HepG2 (cell line): ENCODE measurements at regions not wholly inside any gene's neighbourhood (a gene's known extent, or its start where the extent isn't known, plus 50 kb on each side); places are given as distances from the start of the nearest gene placed in this dataset.

Experiments used
- ATAC-seq: fragments of 200-7000 bp; cut with Tn5 transposase; 3 replicates; pipeline ENCODE4 v1.9.1; 2020; ENCODE audit warnings: mild to moderate bottlenecking, moderate library complexity
- BruUV-seq: library from RNA; stranded (reverse); fragments of 400-500 nt; replicated peaks from 2 replicates; lab custom pipeline; 2021; lab: Mats Ljungman, UMichigan
- CTCF ChIA-PET: fragments of 300-600 bp; formaldehyde crosslinking; extraction: SDS; loops from one replicate; lab custom pipeline; 2021; ENCODE audit warnings: low total read pairs, inconsistent platforms, low intra/inter-chr PET ratio; lab: Yijun Ruan, JAX
- POLR2A ChIA-PET: fragments of 350-600 bp; sonication (Branson Sonifier 250); formaldehyde crosslinking; loops from one replicate; lab custom pipeline; 2020; ENCODE audit warnings: antibody characterized with exemption, inconsistent platforms; lab: Yijun Ruan, JAX
- DNase-seq: peaks from one replicate; pipeline ENCODE4 v3.0.0-alpha.2; 2015; ENCODE audit warnings: low spot score
- FAIRE-seq: peaks from 3 replicates; lab custom pipeline; 2011; peaks lifted over from hg19 to GRCh38; lab: Jason Lieb, UNC
- H2AFZ ChIP-seq: one replicate; pipeline ENCODE4 v1.6.1; 2011; ENCODE audit warnings: low read length, inconsistent platforms
- H3K27ac ChIP-seq: fragments of 300-600 bp; 3 replicates; pipeline ENCODE4 v1.8.0; 2011; ENCODE audit warnings: mixed run types, mild to moderate bottlenecking, mixed read lengths, low read length, inconsistent platforms; ENCODE audit not compliant: insufficient read depth; ENCODE audit errors: extremely low read length
- H3K27me3 ChIP-seq, 2 experiments: fragments of 200-600 bp in 1 of 2; 2 replicates in 1 of 2; 3 replicates in 1 of 2; pipeline versions ENCODE4 v1.6.0 to v1.8.0; 2011; ENCODE audit warnings: low read length in 2 of 2, mild to moderate bottlenecking in 2 of 2, moderate library complexity in 2 of 2, inconsistent platforms in 1 of 2; ENCODE audit not compliant: insufficient read depth in 2 of 2, control insufficient read depth in 1 of 2
- H3K36me3 ChIP-seq, 2 experiments: fragments of 200-600 bp in 1 of 2; replicated peaks in 1 of 2; 2 replicates in 1 of 2; 3 replicates in 1 of 2; pipeline versions ENCODE4 v1.5.1 to v1.8.0; 2011; ENCODE audit warnings: low read length in 2 of 2, inconsistent platforms in 1 of 2; ENCODE audit not compliant: insufficient read depth in 2 of 2, control insufficient read depth in 1 of 2
- H3K4me1 ChIP-seq: 2 replicates; pipeline ENCODE4 v1.5.1; 2012; ENCODE audit warnings: low read length, inconsistent platforms; ENCODE audit not compliant: insufficient read depth
- H3K4me2 ChIP-seq: 2 replicates; pipeline ENCODE4 v1.6.0; 2011; ENCODE audit warnings: low read depth, low read length, inconsistent platforms
- H3K4me3 ChIP-seq, 3 experiments: fragments of 200-600 bp in 1 of 3; sonication (generic), shearing (Covaris generic) in 1 of 3; replicated peaks in 1 of 3; 2 replicates each; pipeline ENCODE4 v1.5.1; 2011 to 2016; ENCODE audit warnings: low read length in 3 of 3, inconsistent platforms in 2 of 3, low read depth in 2 of 3, mild to moderate bottlenecking in 2 of 3, control low read depth in 1 of 3, mixed read lengths in 1 of 3; ENCODE audit not compliant: insufficient read depth in 1 of 3
- H3K79me2 ChIP-seq: one replicate; pipeline ENCODE4 v1.6.1; 2011; ENCODE audit warnings: low read length, inconsistent platforms; ENCODE audit not compliant: insufficient read depth
- H3K9ac ChIP-seq: 2 replicates; pipeline ENCODE4 v1.6.0; 2011; ENCODE audit warnings: mild to moderate bottlenecking, low read depth, low read length, inconsistent platforms; ENCODE audit not compliant: insufficient read depth
- H3K9me3 ChIP-seq: 2 replicates; pipeline ENCODE4 v1.5.1; 2012; ENCODE audit warnings: mild to moderate bottlenecking, low read length
- H4K20me1 ChIP-seq: 2 replicates; pipeline ENCODE4 v1.6.0; 2011; ENCODE audit warnings: inconsistent platforms, mild to moderate bottlenecking, low read length, moderate library complexity; ENCODE audit not compliant: insufficient read depth
- GFI1 ChIP-seq: sonication (generic); formaldehyde crosslinking; IDR thresholded peaks from 2 replicates; pipeline ENCODE4 v1.5.0; 2020; ENCODE audit warnings: missing genetic modification reagents, mild to moderate bottlenecking, borderline replicate concordance
- GTF3A ChIP-seq: sonication (generic); formaldehyde crosslinking; conservative IDR thresholded peaks from 2 replicates; pipeline ENCODE4 v1.4.0; 2020; ENCODE audit warnings: mild to moderate bottlenecking, missing genetic modification reagents
- HNRNPUL1 ChIP-seq: fragments of 200-400 bp; formaldehyde crosslinking; IDR thresholded peaks from 2 replicates; pipeline ENCODE4 v1.6.1; 2017; ENCODE audit warnings: low read depth, mild to moderate bottlenecking, low read length, moderate library complexity
- MAFF ChIP-seq: IDR thresholded peaks from 2 replicates; pipeline ENCODE4 v1.6.1; 2011; ENCODE audit warnings: low read depth, low read length, improper control_type of control experiment
- RFXANK ChIP-seq: IDR thresholded peaks from 2 replicates; pipeline ENCODE4 v1.6.1; 2016
- TOPORS ChIP-seq: sonication (generic); formaldehyde crosslinking; IDR thresholded peaks from 2 replicates; pipeline ENCODE4 v1.8.0; 2023; ENCODE audit warnings: mild to moderate bottlenecking, missing genetic modification reagents
- ZNF281 ChIP-seq: sonication (generic); formaldehyde crosslinking; IDR thresholded peaks from 2 replicates; pipeline ENCODE4 v1.4.0; 2020; ENCODE audit warnings: missing genetic modification reagents, borderline replicate concordance
- ZNF709 ChIP-seq: sonication (generic); formaldehyde crosslinking; IDR thresholded peaks from 2 replicates; pipeline ENCODE4 v1.5.0; 2020; ENCODE audit warnings: mild to moderate bottlenecking, missing genetic modification reagents
- ZNF761 ChIP-seq: sonication (generic); formaldehyde crosslinking; conservative IDR thresholded peaks from 2 replicates; pipeline ENCODE4 v1.4.0; 2020; ENCODE audit warnings: mild to moderate bottlenecking, missing genetic modification reagents
- WGBS: methylation state at CpG from one replicate; pipeline ENCODE4 v1.1.6; 2017; ENCODE audit warnings: low lambda C conversion rate; 5-methylcytosine and 5-hydroxymethylcytosine counted together
- in situ Hi-C: cut with HindIII; loops from 2 replicates; pipeline ENCODE4 v1.10.0; 2017; ENCODE audit warnings: low pct_unique_long_range_greater_than_20kb; ENCODE audit not compliant: extremely low pct_ligation_motif_present
- intact Hi-C: fragments of 100-400 bp; cut with micrococcal nuclease; formaldehyde crosslinking; loops from one replicate; pipeline ENCODE4 v1.10.0; 2022; ENCODE audit not compliant: unreplicated experiment
- TF ChIP-seq, protein P1 (sequence below): sonication (generic); formaldehyde crosslinking; IDR thresholded peaks from 2 replicates; pipeline ENCODE4 v1.4.0; 2020; ENCODE audit warnings: missing genetic modification reagents, borderline replicate concordance
- TF ChIP-seq, protein P2 (sequence below): IDR thresholded peaks from 2 replicates; pipeline ENCODE4 v1.6.1; 2016; ENCODE audit warnings: low read depth

- in situ Hi-C loops (no loop called here), intact Hi-C loops (no loop called here)
- Histone ChIP-seq H3K4me2 (no peak overlapping the region), H3K4me3 (no peak overlapping the region), H3K79me2 (no peaks in the 10 kb centered on the region), H3K36me3 (no peaks in the 10 kb centered on the region), H3K4me1 (no peaks in the 10 kb centered on the region), H3K9ac (no peak overlapping the region), H3K9me3 (no peaks in the 10 kb centered on the region), H2AFZ (no peak overlapping the region), H3K27me3 (peaks cover 0 to 3% of the 10 kb centered on the region in 2 experiments; a peak in 3 of 5 replicates), H4K20me1 (no peaks in the 10 kb centered on the region), H3K27ac (no peak overlapping the region)
- WGBS: 0% methylated on average over 2 of the region's 2 CpGs
- ATAC-seq: no peak
- DNase-seq: no peak
- CTCF ChIA-PET: no interaction called here
- POLR2A ChIA-PET: no interaction called here
- BruUV-seq: no TSS peak
- TF ChIP-seq HNRNPUL1: no peak
- TF ChIP-seq, protein P1, sequence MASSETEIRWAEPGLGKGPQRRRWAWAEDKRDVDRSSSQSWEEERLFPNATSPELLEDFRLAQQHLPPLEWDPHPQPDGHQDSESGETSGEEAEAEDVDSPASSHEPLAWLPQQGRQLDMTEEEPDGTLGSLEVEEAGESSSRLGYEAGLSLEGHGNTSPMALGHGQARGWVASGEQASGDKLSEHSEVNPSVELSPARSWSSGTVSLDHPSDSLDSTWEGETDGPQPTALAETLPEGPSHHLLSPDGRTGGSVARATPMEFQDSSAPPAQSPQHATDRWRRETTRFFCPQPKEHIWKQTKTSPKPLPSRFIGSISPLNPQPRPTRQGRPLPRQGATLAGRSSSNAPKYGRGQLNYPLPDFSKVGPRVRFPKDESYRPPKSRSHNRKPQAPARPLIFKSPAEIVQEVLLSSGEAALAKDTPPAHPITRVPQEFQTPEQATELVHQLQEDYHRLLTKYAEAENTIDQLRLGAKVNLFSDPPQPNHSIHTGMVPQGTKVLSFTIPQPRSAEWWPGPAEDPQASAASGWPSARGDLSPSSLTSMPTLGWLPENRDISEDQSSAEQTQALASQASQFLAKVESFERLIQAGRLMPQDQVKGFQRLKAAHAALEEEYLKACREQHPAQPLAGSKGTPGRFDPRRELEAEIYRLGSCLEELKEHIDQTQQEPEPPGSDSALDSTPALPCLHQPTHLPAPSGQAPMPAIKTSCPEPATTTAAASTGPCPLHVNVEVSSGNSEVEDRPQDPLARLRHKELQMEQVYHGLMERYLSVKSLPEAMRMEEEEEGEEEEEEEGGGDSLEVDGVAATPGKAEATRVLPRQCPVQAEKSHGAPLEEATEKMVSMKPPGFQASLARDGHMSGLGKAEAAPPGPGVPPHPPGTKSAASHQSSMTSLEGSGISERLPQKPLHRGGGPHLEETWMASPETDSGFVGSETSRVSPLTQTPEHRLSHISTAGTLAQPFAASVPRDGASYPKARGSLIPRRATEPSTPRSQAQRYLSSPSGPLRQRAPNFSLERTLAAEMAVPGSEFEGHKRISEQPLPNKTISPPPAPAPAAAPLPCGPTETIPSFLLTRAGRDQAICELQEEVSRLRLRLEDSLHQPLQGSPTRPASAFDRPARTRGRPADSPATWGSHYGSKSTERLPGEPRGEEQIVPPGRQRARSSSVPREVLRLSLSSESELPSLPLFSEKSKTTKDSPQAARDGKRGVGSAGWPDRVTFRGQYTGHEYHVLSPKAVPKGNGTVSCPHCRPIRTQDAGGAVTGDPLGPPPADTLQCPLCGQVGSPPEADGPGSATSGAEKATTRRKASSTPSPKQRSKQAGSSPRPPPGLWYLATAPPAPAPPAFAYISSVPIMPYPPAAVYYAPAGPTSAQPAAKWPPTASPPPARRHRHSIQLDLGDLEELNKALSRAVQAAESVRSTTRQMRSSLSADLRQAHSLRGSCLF: no peak
- TF ChIP-seq GFI1 (CRISPR knock-in tag): no peak
- TF ChIP-seq RFXANK: no peak
- no peak for FAIRE-seq
Measured at GRCh38 chr2:198287706-198288105, 483.3 kb downstream of the PLCL1 start.

DNA sequence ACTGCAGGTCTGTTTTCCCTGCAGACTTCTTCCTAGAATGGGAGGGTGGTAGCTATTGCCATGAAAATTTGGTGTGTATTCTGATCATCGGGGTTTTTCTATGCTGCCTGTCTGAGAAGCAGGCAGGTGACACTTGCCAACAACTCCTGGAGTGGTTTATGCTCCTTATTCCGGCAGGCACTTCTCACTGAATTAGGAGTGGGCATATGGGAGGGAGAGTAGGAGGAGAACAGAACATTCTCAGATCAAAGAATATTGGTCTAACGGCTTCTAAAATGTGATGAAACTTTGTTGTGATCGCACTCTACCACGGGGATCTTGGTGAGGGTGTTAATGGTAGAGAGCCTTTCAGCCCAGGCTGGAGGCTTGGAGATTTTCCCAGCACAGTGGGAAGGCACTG lies 480.8 kb downstream of the PLCL1 start:
- H4K20me1 ChIP-seq: no peaks in the 10 kb centered on the region
- no peak overlapping the region for H3K4me3 ChIP-seq
- BruUV-seq: no TSS peak
- H2AFZ ChIP-seq: no peak overlapping the region
- no peaks in the 10 kb centered on the region for H3K36me3 ChIP-seq
- intact Hi-C loops: no loop called here
- H3K9ac ChIP-seq: no peak overlapping the region
- WGBS: 2% methylated on average over 5 of the region's 5 CpGs
- H3K79me2 ChIP-seq: no peaks in the 10 kb centered on the region
- no peaks in the 10 kb centered on the region; a peak in 2 of 5 replicates for H3K27me3 ChIP-seq
- H3K4me1 ChIP-seq: no peaks in the 10 kb centered on the region
- no peaks in the 10 kb centered on the region for H3K9me3 ChIP-seq
- no peak for DNase-seq
- POLR2A ChIA-PET: no interaction called here
- TF ChIP-seq ZNF281 (no peak), ZNF761 (CRISPR knock-in tag) (no peak), MAFF (no peak), ZNF709 (CRISPR knock-in tag) (no peak), GTF3A (CRISPR knock-in tag) (no peak), TOPORS (CRISPR knock-in tag) (no peak)
- TF ChIP-seq, protein P2, sequence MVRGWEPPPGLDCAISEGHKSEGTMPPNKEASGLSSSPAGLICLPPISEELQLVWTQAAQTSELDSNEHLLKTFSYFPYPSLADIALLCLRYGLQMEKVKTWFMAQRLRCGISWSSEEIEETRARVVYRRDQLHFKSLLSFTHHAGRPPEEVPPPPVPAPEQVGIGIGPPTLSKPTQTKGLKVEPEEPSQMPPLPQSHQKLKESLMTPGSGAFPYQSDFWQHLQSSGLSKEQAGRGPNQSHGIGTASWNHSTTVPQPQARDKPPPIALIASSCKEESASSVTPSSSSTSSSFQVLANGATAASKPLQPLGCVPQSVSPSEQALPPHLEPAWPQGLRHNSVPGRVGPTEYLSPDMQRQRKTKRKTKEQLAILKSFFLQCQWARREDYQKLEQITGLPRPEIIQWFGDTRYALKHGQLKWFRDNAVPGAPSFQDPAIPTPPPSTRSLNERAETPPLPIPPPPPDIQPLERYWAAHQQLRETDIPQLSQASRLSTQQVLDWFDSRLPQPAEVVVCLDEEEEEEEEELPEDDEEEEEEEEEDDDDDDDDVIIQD (CRISPR knock-in tag): no peak
- TF ChIP-seq, all 625 proteins: peak for 0
- ATAC-seq (no peak), FAIRE-seq (no peak)
- no peak overlapping the region for H3K4me2 ChIP-seq
- no peak overlapping the region for H3K27ac ChIP-seq
- CTCF ChIA-PET: no interaction called here
- in situ Hi-C loops: no loop called here
